ENCODE measurements at regions not wholly inside any gene's neighbourhood (a gene's known extent, or its start where the extent isn't known, plus 50 kb on each side); places are given as distances from the start of the nearest gene placed in this dataset.

DNA sequence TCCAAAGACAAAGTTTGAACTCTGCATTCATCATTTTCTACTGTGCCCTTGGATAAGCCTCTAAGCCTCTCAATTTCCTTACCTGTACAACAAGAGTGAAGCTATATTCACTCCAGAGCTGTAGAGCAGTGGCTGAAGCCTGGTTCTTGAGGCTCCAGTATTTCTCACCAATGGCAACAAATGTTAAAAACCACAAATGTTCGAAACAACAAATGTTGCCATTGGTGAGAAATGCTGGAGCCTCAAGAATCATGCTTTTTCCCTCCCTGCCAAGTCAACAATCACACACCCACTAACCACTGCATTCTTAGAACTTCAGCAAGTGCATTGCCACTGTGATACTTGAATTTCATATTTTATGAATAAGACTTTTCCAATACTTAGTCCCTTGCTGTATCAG lies 237.9 kb downstream of the TMEM26 start:
- 0% methylated on average over 1 of the region's 1 CpG for WGBS (ENCODE audit: low lambda C conversion rate)
- intact Hi-C loops (cut with micrococcal nuclease; ENCODE audit: unreplicated experiment) (no loop called here), in situ Hi-C loops (cut with HindIII; ENCODE audit: extremely low pct_ligation_motif_present, low pct_unique_long_range_greater_than_20kb) (no loop called here)
- Histone ChIP-seq H3K4me2 (ENCODE audit: low read depth, low read length) (no peak overlapping the region), H3K4me3 (replicated peaks in 1 of 3; ENCODE audit: insufficient read depth in 1 of 3, low read depth in 2 of 3, low read length in 3 of 3) (no peak overlapping the region), H3K4me1 (ENCODE audit: insufficient read depth, low read length) (no peaks in the 10 kb centered on the region), H3K27ac (ENCODE audit: extremely low read length, insufficient read depth, low read length) (no peak overlapping the region), H3K27me3 (ENCODE audit: control insufficient read depth in 1 of 2, insufficient read depth in 2 of 2, low read length in 2 of 2) (no peaks in the 10 kb centered on the region), H3K9ac (ENCODE audit: insufficient read depth, low read depth, low read length) (no peak overlapping the region), H2AFZ (ENCODE audit: low read length) (no peak overlapping the region), H3K79me2 (ENCODE audit: insufficient read depth, low read length) (no peaks in the 10 kb centered on the region), H3K36me3 (replicated peaks in 1 of 2; ENCODE audit: control insufficient read depth in 1 of 2, insufficient read depth in 2 of 2, low read length in 2 of 2) (no peaks in the 10 kb centered on the region), H4K20me1 (ENCODE audit: insufficient read depth, low read length) (no peaks in the 10 kb centered on the region), H3K9me3 (ENCODE audit: low read length) (no peaks in the 10 kb centered on the region)
- no TSS peak for BruUV-seq (replicated peaks)
- FAIRE-seq, result no peak
- ChIA-PET POLR2A (no interaction called here), CTCF (ENCODE audit: low intra/inter-chr PET ratio, low total read pairs) (no interaction called here)
- ATAC-seq, result no peak
- TF ChIP-seq CHD2 (IDR thresholded peaks at IDR 0.05; ENCODE audit: low read depth, low read length) (no peak), PRMT3 (CRISPR knock-in tag; IDR thresholded peaks at IDR 0.05; ENCODE audit: borderline replicate concordance, low read depth) (no peak), ZZZ3 (CRISPR knock-in tag; IDR thresholded peaks at IDR 0.05; ENCODE audit: borderline replicate concordance) (no peak), ZNF326 (CRISPR knock-in tag; IDR thresholded peaks at IDR 0.05; ENCODE audit: borderline replicate concordance) (no peak), HDAC1 (CRISPR knock-in tag; IDR thresholded peaks at IDR 0.05) (no peak)
- TF ChIP-seq, protein P1, sequence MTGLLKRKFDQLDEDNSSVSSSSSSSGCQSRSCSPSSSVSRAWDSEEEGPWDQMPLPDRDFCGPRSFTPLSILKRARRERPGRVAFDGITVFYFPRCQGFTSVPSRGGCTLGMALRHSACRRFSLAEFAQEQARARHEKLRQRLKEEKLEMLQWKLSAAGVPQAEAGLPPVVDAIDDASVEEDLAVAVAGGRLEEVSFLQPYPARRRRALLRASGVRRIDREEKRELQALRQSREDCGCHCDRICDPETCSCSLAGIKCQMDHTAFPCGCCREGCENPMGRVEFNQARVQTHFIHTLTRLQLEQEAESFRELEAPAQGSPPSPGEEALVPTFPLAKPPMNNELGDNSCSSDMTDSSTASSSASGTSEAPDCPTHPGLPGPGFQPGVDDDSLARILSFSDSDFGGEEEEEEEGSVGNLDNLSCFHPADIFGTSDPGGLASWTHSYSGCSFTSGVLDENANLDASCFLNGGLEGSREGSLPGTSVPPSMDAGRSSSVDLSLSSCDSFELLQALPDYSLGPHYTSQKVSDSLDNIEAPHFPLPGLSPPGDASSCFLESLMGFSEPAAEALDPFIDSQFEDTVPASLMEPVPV (CRISPR knock-in tag; IDR thresholded peaks at IDR 0.05), result no peak
- TF ChIP-seq, protein P2, sequence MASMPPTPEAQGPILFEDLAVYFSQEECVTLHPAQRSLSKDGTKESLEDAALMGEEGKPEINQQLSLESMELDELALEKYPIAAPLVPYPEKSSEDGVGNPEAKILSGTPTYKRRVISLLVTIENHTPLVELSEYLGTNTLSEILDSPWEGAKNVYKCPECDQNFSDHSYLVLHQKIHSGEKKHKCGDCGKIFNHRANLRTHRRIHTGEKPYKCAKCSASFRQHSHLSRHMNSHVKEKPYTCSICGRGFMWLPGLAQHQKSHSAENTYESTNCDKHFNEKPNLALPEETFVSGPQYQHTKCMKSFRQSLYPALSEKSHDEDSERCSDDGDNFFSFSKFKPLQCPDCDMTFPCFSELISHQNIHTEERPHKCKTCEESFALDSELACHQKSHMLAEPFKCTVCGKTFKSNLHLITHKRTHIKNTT (CRISPR knock-in tag; IDR thresholded peaks at IDR 0.05), result no peak
- DNase-seq (ENCODE audit: low spot score), result no peak
